ENCODE measurements at regions not wholly inside any gene's neighbourhood (a gene's known extent, or its start where the extent isn't known, plus 50 kb on each side); places are given as distances from the start of the nearest gene placed in this dataset.

- TF ChIP-seq CTCF (IDR thresholded peaks at IDR 0.05; ENCODE audit: low read depth, low read length) (no peak), POLR2A (IDR thresholded peaks at IDR 0.05; ENCODE audit: extremely low read depth, insufficient read length) (no peak)
Measured at GRCh38 chr12:124148481-124149273, 146.2 kb upstream of the RFLNA start.
